ENCODE measurements at regions not wholly inside any gene's neighbourhood (a gene's known extent, or its start where the extent isn't known, plus 50 kb on each side); places are given as distances from the start of the nearest gene placed in this dataset.

GRCh38 chr15:96112018-96112417 is 218.5 kb upstream of the NR2F2 start:
- POLR2A ChIA-PET: no interaction called here
- WGBS (ENCODE audit: low lambda C conversion rate): 46% methylated on average over 2 of the region's 2 CpGs
- TF ChIP-seq GABPA (IDR thresholded peaks at IDR 0.05; ENCODE audit: low read depth): no peak
- TF ChIP-seq CHD2 (IDR thresholded peaks at IDR 0.05; ENCODE audit: low read length, partially characterized antibody): no peak
- no peak for TF ChIP-seq CTCF (IDR thresholded peaks at IDR 0.05)
- no peak for TF ChIP-seq JUND (IDR thresholded peaks at IDR 0.05)
- no peak for TF ChIP-seq USF2 (IDR thresholded peaks at IDR 0.05; ENCODE audit: borderline replicate concordance, low read depth, low read length)
- TF ChIP-seq RCOR1 (IDR thresholded peaks at IDR 0.05; ENCODE audit: low read length): no peak
- no peak for TF ChIP-seq RXRA (IDR thresholded peaks at IDR 0.05; ENCODE audit: borderline replicate concordance, low read depth)
- TF ChIP-seq TEAD4 (IDR thresholded peaks at IDR 0.05; ENCODE audit: borderline replicate concordance, insufficient read depth): no peak
- TF ChIP-seq FOXM1 (IDR thresholded peaks at IDR 0.05; ENCODE audit: low read depth): no peak
- TF ChIP-seq IRF3 (IDR thresholded peaks at IDR 0.05; ENCODE audit: low read depth, low read length): no peak
- no peak for TF ChIP-seq MXI1 (IDR thresholded peaks at IDR 0.05; ENCODE audit: low read depth, low read length)

GRCh38 chr15:96115642-96116041 is 214.9 kb upstream of the NR2F2 start:
- no peaks in the 10 kb centered on the region for H4K20me1 ChIP-seq (ENCODE audit: insufficient read depth)
- ChIA-PET POLR2A (no interaction called here), CTCF (no interaction called here)
- H3K4me3 ChIP-seq (ENCODE audit: low read depth in 2 of 2, low read length in 1 of 2): no peak overlapping the region
- no peaks in the 10 kb centered on the region for H3K27me3 ChIP-seq (ENCODE audit: insufficient read depth)
- no peaks in the 10 kb centered on the region for H3F3A ChIP-seq (replicated peaks; ENCODE audit: insufficient read depth)
- 3% methylated on average over 2 of the region's 2 CpGs for WGBS (ENCODE audit: low lambda C conversion rate)
- no peaks in the 10 kb centered on the region for H3K4me1 ChIP-seq (ENCODE audit: control insufficient read depth in 1 of 2, insufficient read depth in 2 of 2, low read depth in 1 of 2, low read length in 1 of 2)
- H3K27ac ChIP-seq (ENCODE audit: low read depth in 2 of 2, low read length in 1 of 2): no peak overlapping the region
- H3K9ac ChIP-seq: no peak overlapping the region
- H3K9me3 ChIP-seq: no peaks in the 10 kb centered on the region
- no peaks in the 10 kb centered on the region for H3K9me2 ChIP-seq
- H3K4me2 ChIP-seq: no peak overlapping the region
- H2AFZ ChIP-seq (ENCODE audit: low read depth): no peak overlapping the region
- DNase-seq: no peak
- H3K36me3 ChIP-seq (replicated peaks in 1 of 2; ENCODE audit: control insufficient read depth in 1 of 2, insufficient read depth in 2 of 2, low read length in 1 of 2): no peaks in the 10 kb centered on the region
- no peaks in the 10 kb centered on the region for H3K79me2 ChIP-seq (ENCODE audit: insufficient read depth)
- TF ChIP-seq GATA2 (CRISPR knock-in tag; IDR thresholded peaks at IDR 0.05) (no peak), EP300 (IDR thresholded peaks at IDR 0.05; ENCODE audit: borderline replicate concordance in 1 of 2, low read depth in 1 of 2, low read length in 1 of 2) (no peak), NRF1 (IDR thresholded peaks at IDR 0.05; ENCODE audit: low read depth, low read length) (no peak), FOSL2 (IDR thresholded peaks at IDR 0.05; ENCODE audit: borderline replicate concordance, low read depth) (no peak), TAF1 (IDR thresholded peaks at IDR 0.05; ENCODE audit: borderline replicate concordance, low read depth, low read length) (no peak), IRF3 (IDR thresholded peaks at IDR 0.05; ENCODE audit: low read depth, low read length) (no peak), POLR2AphosphoS5 (IDR thresholded peaks at IDR 0.05; ENCODE audit: low read depth, low read length) (no peak), SIN3A (IDR thresholded peaks at IDR 0.05; ENCODE audit: borderline replicate concordance, low read depth, low read length) (no peak), RAD21 (IDR thresholded peaks at IDR 0.05; ENCODE audit: low read length) (no peak), MXI1 (IDR thresholded peaks at IDR 0.05; ENCODE audit: low read depth, low read length) (no peak), RXRA (IDR thresholded peaks at IDR 0.05; ENCODE audit: borderline replicate concordance, low read depth) (no peak), REST (IDR thresholded peaks at IDR 0.05; ENCODE audit: low read depth, low read length) (no peak)

More at GRCh38 chr15:96112018-96112417, 218.5 kb upstream of the NR2F2 start:
- H3K9me2 ChIP-seq: no peaks in the 10 kb centered on the region
- no peak overlapping the region for H3K4me3 ChIP-seq (ENCODE audit: low read depth in 2 of 2, low read length in 1 of 2)
- CTCF ChIA-PET: no interaction called here
- no peaks in the 10 kb centered on the region for H3K36me3 ChIP-seq (replicated peaks in 1 of 2; ENCODE audit: control insufficient read depth in 1 of 2, insufficient read depth in 2 of 2, low read length in 1 of 2)
- no peak overlapping the region for H2AFZ ChIP-seq (ENCODE audit: low read depth)
- no peaks in the 10 kb centered on the region for H3F3A ChIP-seq (replicated peaks; ENCODE audit: insufficient read depth)
- no peak for DNase-seq
- no peaks in the 10 kb centered on the region for H4K20me1 ChIP-seq (ENCODE audit: insufficient read depth)
- no peaks in the 10 kb centered on the region for H3K9me3 ChIP-seq
- no peak overlapping the region for H3K9ac ChIP-seq
- H3K27ac ChIP-seq (ENCODE audit: low read depth in 2 of 2, low read length in 1 of 2): no peak overlapping the region
- no peaks in the 10 kb centered on the region for H3K27me3 ChIP-seq (ENCODE audit: insufficient read depth)
- no peak overlapping the region for H3K4me2 ChIP-seq
- H3K79me2 ChIP-seq (ENCODE audit: insufficient read depth): no peaks in the 10 kb centered on the region
- H3K4me1 ChIP-seq (ENCODE audit: control insufficient read depth in 1 of 2, insufficient read depth in 2 of 2, low read depth in 1 of 2, low read length in 1 of 2): no peaks in the 10 kb centered on the region
